ENCODE measurements at regions not wholly inside any gene's neighbourhood (a gene's known extent, or its start where the extent isn't known, plus 50 kb on each side); places are given as distances from the start of the nearest gene placed in this dataset.

GRCh38 chr2:193980599-193980998 lies 1676.4 kb upstream of the SLC39A10 start:
- no peak for FAIRE-seq
- no peak for DNase-seq
- Histone ChIP-seq H3K36me3 (no peaks in the 10 kb centered on the region), H3K9me3 (no peaks in the 10 kb centered on the region), H3K4me1 (no peaks in the 10 kb centered on the region), H3K27ac (no peak overlapping the region), H3K4me3 (no peak overlapping the region), H3K27me3 (no peaks in the 10 kb centered on the region)
- intact Hi-C loops (cut with DNase I), result no loop called here
- 47 to 51% methylated on average over 4 of the region's 4 CpGs for WGBS, 2 donors
- no peak for ATAC-seq
- TF ChIP-seq CTCF (IDR thresholded peaks at IDR 0.05), result no peak

DNA sequence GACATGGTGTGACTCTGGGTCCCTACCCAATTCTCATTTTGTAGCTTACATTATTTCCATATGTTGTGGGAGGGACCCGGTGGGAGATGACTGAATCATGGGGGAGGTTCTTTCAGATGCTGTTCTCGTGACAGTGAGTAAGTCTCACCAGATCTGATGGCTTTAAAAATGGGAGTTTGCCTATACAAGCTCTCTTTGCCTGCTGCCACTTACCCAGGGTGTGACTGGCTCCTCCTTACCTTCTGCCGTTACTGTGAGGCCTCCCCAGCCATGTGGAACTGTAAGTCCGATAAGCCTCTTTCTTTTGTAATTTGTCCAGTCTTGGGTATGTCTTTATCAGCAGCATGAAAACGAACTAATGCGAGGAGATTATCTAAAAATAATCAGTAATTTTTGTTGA lies 1683.2 kb upstream of the SLC39A10 start:
- H3K9me3 ChIP-seq, result no peaks in the 10 kb centered on the region
- intact Hi-C loops (cut with DNase I), result no loop called here
- ATAC-seq (no peak), FAIRE-seq (no peak), DNase-seq (no peak)
- no peak overlapping the region for H3K27ac ChIP-seq
- no peaks in the 10 kb centered on the region for H3K27me3 ChIP-seq
- no peaks in the 10 kb centered on the region for H3K4me1 ChIP-seq
- no peak overlapping the region for H3K4me3 ChIP-seq
- TF ChIP-seq CTCF (IDR thresholded peaks at IDR 0.05), result no peak
- H3K36me3 ChIP-seq, result no peaks in the 10 kb centered on the region
- 51 to 65% methylated on average over 6 of the region's 6 CpGs for WGBS, 2 donors

DNA sequence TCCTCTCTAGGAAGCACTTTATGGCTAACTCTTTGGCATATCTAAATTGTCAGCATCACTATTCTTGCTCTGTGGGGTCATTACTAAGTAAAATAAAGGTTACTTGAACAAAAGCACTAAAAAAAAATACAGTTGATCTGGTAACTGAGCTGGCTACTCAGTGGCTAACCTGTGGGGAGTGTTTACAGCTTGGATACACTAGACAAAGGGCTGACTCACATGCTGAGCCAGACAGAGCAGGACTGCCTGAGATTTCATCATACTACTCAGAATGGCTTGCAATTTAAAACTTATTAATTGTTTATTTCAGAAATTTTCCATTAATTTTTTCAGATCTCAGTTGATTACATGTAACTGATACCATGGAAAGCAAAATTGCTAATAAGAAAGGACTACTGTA lies 1690.4 kb upstream of the SLC39A10 start:
- TF ChIP-seq CTCF (IDR thresholded peaks at IDR 0.05), result no peak
- FAIRE-seq, result no peak
- H3K27me3 ChIP-seq, result no peaks in the 10 kb centered on the region

DNA sequence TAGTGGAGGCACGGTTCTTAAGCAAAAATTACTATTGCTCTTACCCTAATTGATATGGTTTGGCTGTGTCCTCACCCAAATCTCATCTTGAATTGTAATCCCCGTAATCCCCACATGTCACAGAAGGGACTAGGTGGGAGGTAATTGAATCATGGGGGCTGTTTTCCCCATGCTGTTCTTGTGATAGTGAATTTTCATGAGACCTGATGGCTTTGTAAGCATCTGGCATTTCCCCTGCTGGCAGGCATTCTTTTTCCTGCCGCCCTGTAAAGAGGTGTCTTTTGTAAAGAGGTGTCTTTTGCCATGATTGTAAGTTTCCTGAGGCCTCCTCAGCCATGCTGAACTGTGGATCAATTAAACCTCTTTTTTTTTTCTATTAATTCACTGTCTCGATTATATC lies 1691.8 kb upstream of the SLC39A10 start:
- no peak for TF ChIP-seq CTCF (IDR thresholded peaks at IDR 0.05)
- Histone ChIP-seq H3K36me3 (no peaks in the 10 kb centered on the region), H3K27me3 (no peaks in the 10 kb centered on the region), H3K4me3 (no peak overlapping the region), H3K27ac (no peak overlapping the region), H3K4me1 (no peaks in the 10 kb centered on the region), H3K9me3 (no peaks in the 10 kb centered on the region)
- 59 to 70% methylated on average over 4 of the region's 4 CpGs for WGBS, 2 donors
- ATAC-seq, result no peak
- DNase-seq, result no peak
- intact Hi-C loops (cut with DNase I), result no loop called here
- FAIRE-seq, result no peak

More for the DNA sequence above, 1690.4 kb upstream of the SLC39A10 start:
- no peaks in the 10 kb centered on the region for H3K4me1 ChIP-seq
- no peak overlapping the region for H3K27ac ChIP-seq
- intact Hi-C loops (cut with DNase I), result no loop called here
- H3K4me3 ChIP-seq, result no peak overlapping the region
- DNase-seq (no peak), ATAC-seq (no peak)
- H3K9me3 ChIP-seq, result no peaks in the 10 kb centered on the region
- H3K36me3 ChIP-seq, result no peaks in the 10 kb centered on the region

GRCh38 chr2:193963472-193964119 lies 1693.4 kb upstream of the SLC39A10 start:
- Histone ChIP-seq H3K27me3 (no peaks in the 10 kb centered on the region), H3K9me3 (no peaks in the 10 kb centered on the region), H3K4me1 (no peaks in the 10 kb centered on the region), H3K36me3 (no peaks in the 10 kb centered on the region), H3K4me3 (no peak overlapping the region), H3K27ac (no peak overlapping the region)
- intact Hi-C loops (cut with DNase I), result no loop called here
- WGBS, 2 donors, result 30 to 32% methylated on average over 4 of the region's 4 CpGs
- no peak for TF ChIP-seq CTCF (IDR thresholded peaks at IDR 0.05)
- FAIRE-seq (no peak), ATAC-seq (no peak), DNase-seq (no peak)
